ENCODE measurements at regions not wholly inside any gene's neighbourhood (a gene's known extent, or its start where the extent isn't known, plus 50 kb on each side); places are given as distances from the start of the nearest gene placed in this dataset.

DNA sequence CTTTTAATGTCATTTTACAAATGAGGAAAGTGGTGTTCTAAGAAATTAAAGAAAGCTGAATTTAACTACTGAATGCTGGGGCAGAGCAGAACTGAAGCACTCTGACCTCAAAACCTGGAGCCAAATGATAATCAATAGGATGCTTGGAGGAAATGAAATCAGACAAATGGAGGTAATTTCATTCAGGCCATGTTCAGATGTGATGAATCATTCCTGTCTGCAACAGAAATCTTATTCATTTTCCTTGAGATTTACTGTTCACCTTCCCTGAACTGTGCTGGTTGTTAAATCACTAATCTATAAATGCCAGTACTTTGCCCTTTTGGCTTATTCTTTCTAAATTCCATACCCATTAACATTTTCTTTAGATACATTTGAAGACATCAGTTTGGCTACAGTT lies 85.6 kb upstream of the SNX7 start:
- no peak overlapping the region for H3K27ac Mint-ChIP-seq (ENCODE audit: unreplicated experiment)
- DNase-seq (ENCODE audit: low spot score), result no peak
- H3K4me1 Mint-ChIP-seq (ENCODE audit: unreplicated experiment), result no peaks in the 10 kb centered on the region
- H3K4me3 Mint-ChIP-seq (ENCODE audit: unreplicated experiment), result no peak overlapping the region
- TF ChIP-seq, protein P1, sequence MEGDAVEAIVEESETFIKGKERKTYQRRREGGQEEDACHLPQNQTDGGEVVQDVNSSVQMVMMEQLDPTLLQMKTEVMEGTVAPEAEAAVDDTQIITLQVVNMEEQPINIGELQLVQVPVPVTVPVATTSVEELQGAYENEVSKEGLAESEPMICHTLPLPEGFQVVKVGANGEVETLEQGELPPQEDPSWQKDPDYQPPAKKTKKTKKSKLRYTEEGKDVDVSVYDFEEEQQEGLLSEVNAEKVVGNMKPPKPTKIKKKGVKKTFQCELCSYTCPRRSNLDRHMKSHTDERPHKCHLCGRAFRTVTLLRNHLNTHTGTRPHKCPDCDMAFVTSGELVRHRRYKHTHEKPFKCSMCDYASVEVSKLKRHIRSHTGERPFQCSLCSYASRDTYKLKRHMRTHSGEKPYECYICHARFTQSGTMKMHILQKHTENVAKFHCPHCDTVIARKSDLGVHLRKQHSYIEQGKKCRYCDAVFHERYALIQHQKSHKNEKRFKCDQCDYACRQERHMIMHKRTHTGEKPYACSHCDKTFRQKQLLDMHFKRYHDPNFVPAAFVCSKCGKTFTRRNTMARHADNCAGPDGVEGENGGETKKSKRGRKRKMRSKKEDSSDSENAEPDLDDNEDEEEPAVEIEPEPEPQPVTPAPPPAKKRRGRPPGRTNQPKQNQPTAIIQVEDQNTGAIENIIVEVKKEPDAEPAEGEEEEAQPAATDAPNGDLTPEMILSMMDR (IDR thresholded peaks at IDR 0.05; ENCODE audit: unreplicated experiment), result no peak
- no peaks in the 10 kb centered on the region for H3K36me3 Mint-ChIP-seq (ENCODE audit: low read depth, unreplicated experiment)
- H3K27me3 Mint-ChIP-seq (ENCODE audit: unreplicated experiment), result no peaks in the 10 kb centered on the region
- no peaks in the 10 kb centered on the region for H3K9me3 Mint-ChIP-seq (ENCODE audit: unreplicated experiment)

DNA sequence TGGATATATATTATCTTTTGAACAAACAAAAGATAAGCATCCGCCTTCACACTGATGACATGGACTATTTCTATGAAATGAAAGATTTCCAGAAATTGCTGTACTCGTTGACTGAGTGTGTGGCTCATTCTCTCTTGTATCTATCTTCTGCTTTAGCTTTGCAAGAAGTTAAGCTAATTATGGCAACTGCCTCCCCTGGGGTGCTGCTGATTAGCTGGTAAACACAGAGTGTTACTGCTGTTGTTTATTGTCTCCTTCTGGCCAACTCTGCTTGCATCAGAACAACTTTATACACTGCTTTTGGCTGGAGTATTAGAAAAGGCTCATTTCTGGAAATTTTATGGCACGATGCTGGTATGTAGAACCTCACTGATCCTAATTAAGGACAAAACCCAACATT lies 95.6 kb upstream of the SNX7 start:
- Mint-ChIP-seq H3K36me3 (ENCODE audit: low read depth, unreplicated experiment) (no peaks in the 10 kb centered on the region), H3K9me3 (ENCODE audit: unreplicated experiment) (peaks cover 6% of the 10 kb centered on the region), H3K4me1 (ENCODE audit: unreplicated experiment) (no peaks in the 10 kb centered on the region), H3K4me3 (ENCODE audit: unreplicated experiment) (no peak overlapping the region), H3K27ac (ENCODE audit: unreplicated experiment) (no peak overlapping the region), H3K27me3 (ENCODE audit: unreplicated experiment) (no peaks in the 10 kb centered on the region)
- TF ChIP-seq, protein P1 (IDR thresholded peaks at IDR 0.05; ENCODE audit: unreplicated experiment), result no peak
- DNase-seq (ENCODE audit: low spot score), result no peak

DNA sequence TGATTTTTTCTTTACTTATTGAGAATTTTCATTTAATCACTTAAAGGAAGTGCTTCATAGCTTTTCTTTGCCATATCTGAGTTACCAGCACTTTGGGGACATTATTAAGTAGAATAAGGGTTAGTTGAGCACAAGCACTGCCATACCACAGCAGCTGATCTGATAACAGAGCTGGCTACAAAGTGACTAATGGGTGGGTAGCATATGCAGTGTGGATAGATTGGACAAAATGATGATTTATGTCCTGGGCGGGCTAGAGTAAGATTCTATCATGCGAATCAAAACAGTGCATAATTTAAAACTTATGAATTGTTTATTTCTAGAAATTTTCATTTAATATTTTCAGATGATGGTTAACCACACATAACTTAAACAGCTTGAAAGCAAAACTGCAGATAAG lies 102.2 kb upstream of the SNX7 start:
- no peak overlapping the region for H3K4me3 Mint-ChIP-seq (ENCODE audit: unreplicated experiment)
- peaks cover 6% of the 10 kb centered on the region for H3K9me3 Mint-ChIP-seq (ENCODE audit: unreplicated experiment)
- TF ChIP-seq, protein P1 (IDR thresholded peaks at IDR 0.05; ENCODE audit: unreplicated experiment), result no peak
- no peaks in the 10 kb centered on the region for H3K27me3 Mint-ChIP-seq (ENCODE audit: unreplicated experiment)
- no peak for DNase-seq (ENCODE audit: low spot score)
- no peaks in the 10 kb centered on the region for H3K4me1 Mint-ChIP-seq (ENCODE audit: unreplicated experiment)
- H3K27ac Mint-ChIP-seq (ENCODE audit: unreplicated experiment), result no peak overlapping the region
- no peaks in the 10 kb centered on the region for H3K36me3 Mint-ChIP-seq (ENCODE audit: low read depth, unreplicated experiment)

GRCh38 chr1:98557895-98558294 lies 103.6 kb upstream of the SNX7 start:
- Mint-ChIP-seq H3K27ac (ENCODE audit: unreplicated experiment) (no peak overlapping the region), H3K4me1 (ENCODE audit: unreplicated experiment) (no peaks in the 10 kb centered on the region), H3K4me3 (ENCODE audit: unreplicated experiment) (no peak overlapping the region), H3K27me3 (ENCODE audit: unreplicated experiment) (no peaks in the 10 kb centered on the region), H3K36me3 (ENCODE audit: low read depth, unreplicated experiment) (no peaks in the 10 kb centered on the region), H3K9me3 (ENCODE audit: unreplicated experiment) (peaks cover 6% of the 10 kb centered on the region)
- TF ChIP-seq, protein P1 (IDR thresholded peaks at IDR 0.05; ENCODE audit: unreplicated experiment), result no peak
- DNase-seq (ENCODE audit: low spot score), result no peak

DNA sequence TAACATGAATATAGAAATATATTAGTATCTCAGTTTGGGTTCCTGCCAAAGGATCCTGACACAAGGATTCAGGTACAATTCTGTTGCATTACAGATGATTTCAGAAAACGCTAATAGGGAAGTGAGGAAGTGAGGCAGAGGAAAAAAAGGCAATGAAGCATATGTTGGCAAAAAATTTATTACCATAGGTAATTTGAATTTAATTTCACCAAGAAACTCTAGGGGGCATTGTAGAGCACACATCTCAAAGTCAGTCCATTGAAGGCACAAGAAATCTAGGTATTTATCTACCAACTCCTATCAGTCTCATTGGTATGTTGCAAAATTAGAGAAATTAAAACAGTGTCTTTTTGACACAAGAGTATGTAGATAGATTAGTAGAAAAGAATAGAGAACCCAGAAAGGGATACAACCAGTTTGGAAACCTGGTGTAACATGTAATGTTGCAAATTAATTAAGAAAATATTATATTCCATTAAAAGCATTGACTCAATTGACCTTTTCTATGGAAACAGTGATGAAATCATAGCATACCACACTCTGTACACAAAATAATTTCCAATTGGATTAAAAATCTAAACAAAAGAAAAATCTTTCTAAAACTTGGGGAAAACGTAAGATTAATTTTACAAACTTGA lies 104.9 kb upstream of the SNX7 start:
- no peak for DNase-seq (ENCODE audit: low spot score)
- no peaks in the 10 kb centered on the region for H3K9me3 Mint-ChIP-seq (ENCODE audit: unreplicated experiment)
- no peaks in the 10 kb centered on the region for H3K27me3 Mint-ChIP-seq (ENCODE audit: unreplicated experiment)
- H3K27ac Mint-ChIP-seq (ENCODE audit: unreplicated experiment), result no peak overlapping the region
- no peaks in the 10 kb centered on the region for H3K36me3 Mint-ChIP-seq (ENCODE audit: low read depth, unreplicated experiment)
- no peak overlapping the region for H3K4me3 Mint-ChIP-seq (ENCODE audit: unreplicated experiment)
- TF ChIP-seq, protein P1 (IDR thresholded peaks at IDR 0.05; ENCODE audit: unreplicated experiment), result peak; percentile 81
- H3K4me1 Mint-ChIP-seq (ENCODE audit: unreplicated experiment), result no peaks in the 10 kb centered on the region

All from endothelial cell (in vitro differentiated cells).